Liver (tissue), 8 donors: ENCODE measurements at regions not wholly inside any gene's neighbourhood (a gene's known extent, or its start where the extent isn't known, plus 50 kb on each side); places are given as distances from the start of the nearest gene placed in this dataset.

ENCODE experiments used
- DNase-seq: peaks from one replicate; pipeline ENCODE4 v3.0.0-alpha.2; 2017; ENCODE audit warnings: low spot score
- H3K27ac ChIP-seq, 2 donors: one replicate each; pipeline ENCODE4 v1.7.0; 2013; ENCODE audit warnings: inconsistent platforms in 2 of 2, low read length in 2 of 2, control low read depth in 1 of 2, low read depth in 1 of 2, mild to moderate bottlenecking in 1 of 2
- H3K27me3 ChIP-seq, 4 donors: one replicate each; pipeline versions ENCODE4 v1.6.1 to v1.7.0; 2013; ENCODE audit warnings: low read length in 3 of 4, inconsistent platforms in 1 of 4, mild to moderate bottlenecking in 1 of 4, moderate library complexity in 1 of 4; ENCODE audit not compliant: control insufficient read depth in 4 of 4, insufficient read depth in 4 of 4
- H3K36me3 ChIP-seq, 4 donors: one replicate each; pipeline versions ENCODE4 v1.6.1 to v1.7.0; 2013; ENCODE audit warnings: low read length in 3 of 4, mild to moderate bottlenecking in 3 of 4, low read depth in 1 of 4, moderate library complexity in 1 of 4; ENCODE audit not compliant: control insufficient read depth in 4 of 4, insufficient read depth in 3 of 4
- H3K4me1 ChIP-seq, 4 donors: one replicate each; pipeline versions ENCODE4 v1.6.1 to v1.7.0; 2013; ENCODE audit warnings: low read length in 3 of 4, mild to moderate bottlenecking in 3 of 4, moderate library complexity in 1 of 4; ENCODE audit not compliant: control insufficient read depth in 4 of 4, insufficient read depth in 4 of 4
- H3K4me3 ChIP-seq, 3 donors: one replicate each; pipeline versions ENCODE4 v1.6.1 to v1.7.0; 2013; ENCODE audit warnings: low read length in 3 of 3, control low read depth in 1 of 3, low read depth in 1 of 3, mild to moderate bottlenecking in 1 of 3
- H3K9ac ChIP-seq, 2 donors: one replicate each; pipeline ENCODE4 v1.7.0; 2013; ENCODE audit warnings: low read length in 2 of 2, mild to moderate bottlenecking in 2 of 2, moderate library complexity in 2 of 2, control low read depth in 1 of 2, low read depth in 1 of 2
- H3K9me3 ChIP-seq, 4 donors: one replicate each; pipeline versions ENCODE4 v1.6.1 to v1.7.0; 2013; ENCODE audit warnings: low read length in 3 of 4; ENCODE audit not compliant: control insufficient read depth in 4 of 4
- FOXA2 ChIP-seq: IDR thresholded peaks from 2 replicates; pipeline ENCODE4 v1.6.1; 2016; ENCODE audit warnings: antibody characterized with exemption
- HNF4A ChIP-seq, 2 donors: conservative IDR thresholded peaks; 2 replicates each; pipeline ENCODE4 v1.6.1; 2016; ENCODE audit warnings: antibody characterized with exemption in 2 of 2, mild to moderate bottlenecking in 2 of 2
- NR2F2 ChIP-seq: IDR thresholded peaks from 2 replicates; pipeline ENCODE4 v1.6.1; 2016; ENCODE audit warnings: antibody characterized with exemption
- REST ChIP-seq: IDR thresholded peaks from 2 replicates; pipeline ENCODE4 v1.6.1; 2016; ENCODE audit warnings: antibody characterized with exemption, mild to moderate bottlenecking
- SP1 ChIP-seq: IDR thresholded peaks from 2 replicates; pipeline ENCODE4 v1.6.1; 2018; ENCODE audit warnings: antibody characterized with exemption, mild to moderate bottlenecking
- TAF1 ChIP-seq: conservative IDR thresholded peaks from 2 replicates; pipeline ENCODE4 v1.6.1; 2016; ENCODE audit warnings: antibody characterized with exemption, mild to moderate bottlenecking
- WGBS: extraction: QIAGEN DNeasy Blood & Tissue Kit; methylation state at CpG from one replicate; pipeline ENCODE4 v1.1.7; 2013; 5-methylcytosine and 5-hydroxymethylcytosine counted together
- TF ChIP-seq, protein P1 (sequence below): fragments of 150-350 bp; IDR thresholded peaks from 2 replicates; pipeline ENCODE4 v1.5.1; 2017; ENCODE audit warnings: improper control_type of control experiment, low read depth, low read length; ENCODE audit not compliant: missing input control
- TF ChIP-seq, protein P2 (sequence below): IDR thresholded peaks from 2 replicates; pipeline ENCODE4 v1.6.1; 2016; ENCODE audit warnings: antibody characterized with exemption
- TF ChIP-seq, protein P3 (sequence below): IDR thresholded peaks from 2 replicates; pipeline ENCODE4 v1.6.1; 2016; ENCODE audit warnings: antibody characterized with exemption
- donor health status: healthy.
- donor health status: healthy.
- donor health status: healthy.
- donor health status: healthy.
- donor health status: healthy.

- TF ChIP-seq, protein P1, sequence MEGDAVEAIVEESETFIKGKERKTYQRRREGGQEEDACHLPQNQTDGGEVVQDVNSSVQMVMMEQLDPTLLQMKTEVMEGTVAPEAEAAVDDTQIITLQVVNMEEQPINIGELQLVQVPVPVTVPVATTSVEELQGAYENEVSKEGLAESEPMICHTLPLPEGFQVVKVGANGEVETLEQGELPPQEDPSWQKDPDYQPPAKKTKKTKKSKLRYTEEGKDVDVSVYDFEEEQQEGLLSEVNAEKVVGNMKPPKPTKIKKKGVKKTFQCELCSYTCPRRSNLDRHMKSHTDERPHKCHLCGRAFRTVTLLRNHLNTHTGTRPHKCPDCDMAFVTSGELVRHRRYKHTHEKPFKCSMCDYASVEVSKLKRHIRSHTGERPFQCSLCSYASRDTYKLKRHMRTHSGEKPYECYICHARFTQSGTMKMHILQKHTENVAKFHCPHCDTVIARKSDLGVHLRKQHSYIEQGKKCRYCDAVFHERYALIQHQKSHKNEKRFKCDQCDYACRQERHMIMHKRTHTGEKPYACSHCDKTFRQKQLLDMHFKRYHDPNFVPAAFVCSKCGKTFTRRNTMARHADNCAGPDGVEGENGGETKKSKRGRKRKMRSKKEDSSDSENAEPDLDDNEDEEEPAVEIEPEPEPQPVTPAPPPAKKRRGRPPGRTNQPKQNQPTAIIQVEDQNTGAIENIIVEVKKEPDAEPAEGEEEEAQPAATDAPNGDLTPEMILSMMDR, result no peak
Measured at GRCh38 chr4:32341342-32341741, 1621.2 kb downstream of the PCDH7 start (continued).

GRCh38 chr4:32342054-32342453 lies 1621.9 kb downstream of the PCDH7 start:
- no peaks in the 10 kb centered on the region for H3K4me1 ChIP-seq
- no peak overlapping the region for H3K4me3 ChIP-seq
- no peaks in the 10 kb centered on the region for H3K36me3 ChIP-seq
- TF ChIP-seq, protein P2, sequence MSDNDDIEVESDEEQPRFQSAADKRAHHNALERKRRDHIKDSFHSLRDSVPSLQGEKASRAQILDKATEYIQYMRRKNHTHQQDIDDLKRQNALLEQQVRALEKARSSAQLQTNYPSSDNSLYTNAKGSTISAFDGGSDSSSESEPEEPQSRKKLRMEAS, result no peak
- TF ChIP-seq NR2F2, result no peak
- no peak for TF ChIP-seq TAF1
- TF ChIP-seq, protein P3, sequence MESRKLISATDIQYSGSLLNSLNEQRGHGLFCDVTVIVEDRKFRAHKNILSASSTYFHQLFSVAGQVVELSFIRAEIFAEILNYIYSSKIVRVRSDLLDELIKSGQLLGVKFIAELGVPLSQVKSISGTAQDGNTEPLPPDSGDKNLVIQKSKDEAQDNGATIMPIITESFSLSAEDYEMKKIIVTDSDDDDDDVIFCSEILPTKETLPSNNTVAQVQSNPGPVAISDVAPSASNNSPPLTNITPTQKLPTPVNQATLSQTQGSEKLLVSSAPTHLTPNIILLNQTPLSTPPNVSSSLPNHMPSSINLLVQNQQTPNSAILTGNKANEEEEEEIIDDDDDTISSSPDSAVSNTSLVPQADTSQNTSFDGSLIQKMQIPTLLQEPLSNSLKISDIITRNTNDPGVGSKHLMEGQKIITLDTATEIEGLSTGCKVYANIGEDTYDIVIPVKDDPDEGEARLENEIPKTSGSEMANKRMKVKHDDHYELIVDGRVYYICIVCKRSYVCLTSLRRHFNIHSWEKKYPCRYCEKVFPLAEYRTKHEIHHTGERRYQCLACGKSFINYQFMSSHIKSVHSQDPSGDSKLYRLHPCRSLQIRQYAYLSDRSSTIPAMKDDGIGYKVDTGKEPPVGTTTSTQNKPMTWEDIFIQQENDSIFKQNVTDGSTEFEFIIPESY, result no peak
- no peak for TF ChIP-seq FOXA2
- TF ChIP-seq, protein P1, result no peak
- no peak for TF ChIP-seq HNF4A (conservative IDR thresholded peaks at IDR 0.05)
- no peak for DNase-seq
- H3K9ac ChIP-seq, result no peak overlapping the region
- no peak overlapping the region for H3K27ac ChIP-seq
- H3K27me3 ChIP-seq, result no peaks in the 10 kb centered on the region
- H3K9me3 ChIP-seq, result no peaks in the 10 kb centered on the region

DNA sequence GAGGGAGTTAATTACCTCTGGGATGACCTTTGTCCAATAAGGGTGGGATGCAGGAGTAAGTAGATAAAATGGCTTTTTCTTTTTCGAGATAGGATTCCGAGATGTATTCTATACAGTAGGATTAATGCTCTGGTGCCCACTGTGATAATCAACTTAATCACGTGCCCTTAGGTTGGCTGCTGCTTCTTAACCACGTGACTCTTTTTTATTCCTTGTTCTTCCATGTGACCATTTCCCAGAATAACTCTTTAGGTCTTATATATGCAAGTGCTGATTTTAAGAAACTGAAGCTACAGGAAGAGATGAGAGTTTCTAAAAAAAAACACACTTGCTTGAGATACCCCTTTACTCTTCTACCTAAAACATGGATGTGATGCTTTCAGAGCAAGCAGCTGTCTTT lies 1628.9 kb downstream of the PCDH7 start:
- WGBS, result 74% methylated on average over 4 of the region's 4 CpGs
- Histone ChIP-seq H3K9me3 (no peaks in the 10 kb centered on the region), H3K4me1 (no peaks in the 10 kb centered on the region), H3K27ac (no peak overlapping the region), H3K36me3 (no peaks in the 10 kb centered on the region), H3K9ac (no peak overlapping the region), H3K27me3 (no peaks in the 10 kb centered on the region), H3K4me3 (no peak overlapping the region)
- TF ChIP-seq SP1, result no peak
- no peak for TF ChIP-seq FOXA2
- no peak for TF ChIP-seq REST
- DNase-seq, result no peak
